Stimulated activated CD4-positive, alpha-beta T cell treated with anti-CD3 and anti-CD28 coated beads, TNF-alpha, amount 100 ng/mL, for 24 hours (primary cell): ENCODE measurements at regions not wholly inside any gene's neighbourhood (a gene's known extent, or its start where the extent isn't known, plus 50 kb on each side); places are given as distances from the start of the nearest gene placed in this dataset.

Experiments used
- DNase-seq, 3 experiments: peaks; one replicate each; pipeline ENCODE4 v3.0.0-alpha.2; 2020; ENCODE audit warnings: low read depth in 3 of 3

- no peak for DNase-seq
Observed at GRCh38 chr6:134456226-134456625, 138.3 kb upstream of the SGK1 start.

GRCh38 chr6:134455319-134455718, 137.4 kb upstream of the SGK1 start:
- no peak for DNase-seq

GRCh38 chr6:134454794-134455193, 136.9 kb upstream of the SGK1 start:
- DNase-seq = no peak

- DNase-seq = no peak
Observed at GRCh38 chr6:134453792-134454510, 136.0 kb upstream of the SGK1 start.

GRCh38 chr6:134452906-134453305, 135.0 kb upstream of the SGK1 start:
- no peak for DNase-seq

GRCh38 chr6:134451529-134451928, 133.6 kb upstream of the SGK1 start:
- no peak for DNase-seq

- no peak for DNase-seq
Observed at GRCh38 chr6:134449781-134450180, 131.9 kb upstream of the SGK1 start.

GRCh38 chr6:134449004-134449403, 131.1 kb upstream of the SGK1 start:
- DNase-seq = no peak

GRCh38 chr6:134447883-134448387, 130.0 kb upstream of the SGK1 start:
- no peak for DNase-seq

- DNase-seq = no peak
Observed at GRCh38 chr6:134447423-134447822, 129.5 kb upstream of the SGK1 start.

GRCh38 chr6:134446896-134447295, 129.0 kb upstream of the SGK1 start:
- DNase-seq = no peak

GRCh38 chr6:134446218-134446848, 128.4 kb upstream of the SGK1 start:
- no peak for DNase-seq

- no peak for DNase-seq
Observed at GRCh38 chr6:134443009-134443408, 125.1 kb upstream of the SGK1 start.

GRCh38 chr6:134442073-134442472, 124.2 kb upstream of the SGK1 start:
- DNase-seq = no peak

GRCh38 chr6:134438837-134439236, 120.9 kb upstream of the SGK1 start:
- no peak for DNase-seq

- peak in 1 of 3 experiments; percentile 11 for DNase-seq
Observed at GRCh38 chr6:134437376-134437775, 119.5 kb upstream of the SGK1 start.

GRCh38 chr6:134436950-134437349, 119.0 kb upstream of the SGK1 start:
- DNase-seq = no peak

GRCh38 chr6:134436281-134436815, 118.4 kb upstream of the SGK1 start:
- DNase-seq = peak; percentile 43 to 71 (median 59)

GRCh38 chr6:134435814-134436280, 117.9 kb upstream of the SGK1 start:
- no peak for DNase-seq

- DNase-seq = no peak
Observed at GRCh38 chr6:134434019-134434942, 116.4 kb upstream of the SGK1 start.

- no peak for DNase-seq
Observed at GRCh38 chr6:134432036-134432435, 114.1 kb upstream of the SGK1 start.

GRCh38 chr6:134431421-134431859, 113.5 kb upstream of the SGK1 start:
- no peak for DNase-seq
